Panc1 (cell line): ENCODE measurements at regions not wholly inside any gene's neighbourhood (a gene's known extent, or its start where the extent isn't known, plus 50 kb on each side); places are given as distances from the start of the nearest gene placed in this dataset.

Source experiments
- CTCF ChIP-seq: fragments of 450-650 bp; IDR thresholded peaks from 2 replicates; pipeline ENCODE4 v1.5.1; 2017; ENCODE audit warnings: mild to moderate bottlenecking
- TF ChIP-seq, protein P1 (sequence below), 2 experiments: IDR thresholded peaks; 2 replicates each; pipeline ENCODE4 v1.6.1; 2011 to 2012; ENCODE audit warnings: low read depth in 2 of 2, control low read depth in 1 of 2, low read length in 1 of 2, mild to moderate bottlenecking in 1 of 2, moderate library complexity in 1 of 2; ENCODE audit not compliant: insufficient read depth in 1 of 2

GRCh38 chr5:34550247-34550646, 105.9 kb upstream of the RAI14 start:
- no peak for TF ChIP-seq CTCF
- TF ChIP-seq, protein P1, sequence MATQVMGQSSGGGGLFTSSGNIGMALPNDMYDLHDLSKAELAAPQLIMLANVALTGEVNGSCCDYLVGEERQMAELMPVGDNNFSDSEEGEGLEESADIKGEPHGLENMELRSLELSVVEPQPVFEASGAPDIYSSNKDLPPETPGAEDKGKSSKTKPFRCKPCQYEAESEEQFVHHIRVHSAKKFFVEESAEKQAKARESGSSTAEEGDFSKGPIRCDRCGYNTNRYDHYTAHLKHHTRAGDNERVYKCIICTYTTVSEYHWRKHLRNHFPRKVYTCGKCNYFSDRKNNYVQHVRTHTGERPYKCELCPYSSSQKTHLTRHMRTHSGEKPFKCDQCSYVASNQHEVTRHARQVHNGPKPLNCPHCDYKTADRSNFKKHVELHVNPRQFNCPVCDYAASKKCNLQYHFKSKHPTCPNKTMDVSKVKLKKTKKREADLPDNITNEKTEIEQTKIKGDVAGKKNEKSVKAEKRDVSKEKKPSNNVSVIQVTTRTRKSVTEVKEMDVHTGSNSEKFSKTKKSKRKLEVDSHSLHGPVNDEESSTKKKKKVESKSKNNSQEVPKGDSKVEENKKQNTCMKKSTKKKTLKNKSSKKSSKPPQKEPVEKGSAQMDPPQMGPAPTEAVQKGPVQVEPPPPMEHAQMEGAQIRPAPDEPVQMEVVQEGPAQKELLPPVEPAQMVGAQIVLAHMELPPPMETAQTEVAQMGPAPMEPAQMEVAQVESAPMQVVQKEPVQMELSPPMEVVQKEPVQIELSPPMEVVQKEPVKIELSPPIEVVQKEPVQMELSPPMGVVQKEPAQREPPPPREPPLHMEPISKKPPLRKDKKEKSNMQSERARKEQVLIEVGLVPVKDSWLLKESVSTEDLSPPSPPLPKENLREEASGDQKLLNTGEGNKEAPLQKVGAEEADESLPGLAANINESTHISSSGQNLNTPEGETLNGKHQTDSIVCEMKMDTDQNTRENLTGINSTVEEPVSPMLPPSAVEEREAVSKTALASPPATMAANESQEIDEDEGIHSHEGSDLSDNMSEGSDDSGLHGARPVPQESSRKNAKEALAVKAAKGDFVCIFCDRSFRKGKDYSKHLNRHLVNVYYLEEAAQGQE (IDR thresholded peaks at IDR 0.05; ENCODE audit: insufficient read depth in 1 of 2, low read depth in 2 of 2, low read length in 1 of 2) = no peak
